Muscle layer of duodenum (tissue), 2 donors: ENCODE measurements at regions not wholly inside any gene's neighbourhood (a gene's known extent, or its start where the extent isn't known, plus 50 kb on each side); places are given as distances from the start of the nearest gene placed in this dataset.
"Not testable (repeated sequence)": the region's sequence is repeated elsewhere in the genome, so short reads cannot be mapped to it uniquely, and the experiment has no call there.

Source experiments
- H3K27ac ChIP-seq: one replicate; pipeline ENCODE4 v1.7.0; 2013; ENCODE audit warnings: mild to moderate bottlenecking, low read length
- H3K27me3 ChIP-seq: one replicate; pipeline ENCODE4 v1.7.0; 2013; ENCODE audit warnings: low read depth, mild to moderate bottlenecking, control low read depth, low read length
- H3K36me3 ChIP-seq, 2 donors: one replicate each; pipeline ENCODE4 v1.7.0; 2013; ENCODE audit warnings: low read length in 2 of 2, control low read depth in 1 of 2, mild to moderate bottlenecking in 1 of 2; ENCODE audit not compliant: insufficient read depth in 2 of 2, control insufficient read depth in 1 of 2
- H3K4me1 ChIP-seq, 2 donors: one replicate each; pipeline ENCODE4 v1.7.0; 2013; ENCODE audit warnings: low read length in 2 of 2, mild to moderate bottlenecking in 2 of 2, control low read depth in 1 of 2, moderate library complexity in 1 of 2; ENCODE audit not compliant: insufficient read depth in 2 of 2, control insufficient read depth in 1 of 2
- H3K4me3 ChIP-seq, 2 donors: one replicate each; pipeline ENCODE4 v1.7.0; 2013; ENCODE audit warnings: low read length in 2 of 2, low read depth in 1 of 2, mild to moderate bottlenecking in 1 of 2
- H3K9me3 ChIP-seq, 2 donors: one replicate each; pipeline ENCODE4 v1.7.0; 2013; ENCODE audit warnings: low read length in 2 of 2, control low read depth in 1 of 2, mild to moderate bottlenecking in 1 of 2; ENCODE audit not compliant: control insufficient read depth in 1 of 2
- donor health status: healthy.

DNA sequence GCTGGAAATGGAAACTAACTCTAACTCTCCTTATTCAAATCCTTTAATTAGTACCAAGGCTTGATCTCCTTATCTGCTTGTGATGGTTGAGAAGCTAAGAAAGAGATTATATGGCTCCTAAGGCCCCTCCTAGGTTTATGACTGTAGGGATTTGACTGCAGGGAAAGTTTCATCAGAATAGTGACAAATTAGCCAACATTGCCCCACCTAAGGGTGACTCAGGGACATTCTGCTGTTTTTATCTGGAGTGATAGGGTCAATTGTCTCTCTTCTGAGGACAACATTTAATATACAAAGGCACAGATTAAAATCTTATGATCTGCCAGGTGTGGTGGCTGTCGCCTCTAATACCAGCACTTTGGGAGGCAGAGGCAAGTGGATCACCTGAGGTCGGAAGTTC lies 138.1 kb upstream of the MARCKS start:
- Histone ChIP-seq H3K27me3 (no peaks in the 10 kb centered on the region), H3K36me3 (no peaks in the 10 kb centered on the region), H3K27ac (no peak overlapping the region), H3K4me1 (peaks cover 0 to 4% of the 10 kb centered on the region in 2 donors), H3K9me3 (no peaks in the 10 kb centered on the region), H3K4me3 (no peak overlapping the region)

DNA sequence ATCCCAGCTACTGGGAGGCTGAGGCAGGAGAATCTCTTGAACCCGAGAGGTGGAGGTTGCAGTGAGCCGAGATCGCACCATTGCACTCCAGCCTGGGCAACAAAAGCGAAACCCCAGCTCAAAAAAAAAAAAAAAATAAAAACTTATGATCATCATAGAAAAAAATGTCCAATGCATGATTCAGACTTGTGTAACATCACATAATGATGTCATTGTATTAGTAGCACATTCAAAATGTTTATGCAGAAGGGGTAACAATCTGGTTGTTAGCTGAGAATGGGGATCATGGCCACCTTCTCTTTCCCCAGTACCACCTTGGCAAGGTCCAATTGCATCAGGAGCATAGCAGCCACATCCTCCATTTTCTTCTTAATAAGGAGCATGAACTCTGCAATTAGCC lies 137.6 kb upstream of the MARCKS start:
- Histone ChIP-seq H3K27ac (no peak overlapping the region), H3K4me3 (no peak overlapping the region), H3K4me1 (peaks cover 0 to 4% of the 10 kb centered on the region in 2 donors), H3K9me3 (no peaks in the 10 kb centered on the region), H3K27me3 (no peaks in the 10 kb centered on the region), H3K36me3 (no peaks in the 10 kb centered on the region)

DNA sequence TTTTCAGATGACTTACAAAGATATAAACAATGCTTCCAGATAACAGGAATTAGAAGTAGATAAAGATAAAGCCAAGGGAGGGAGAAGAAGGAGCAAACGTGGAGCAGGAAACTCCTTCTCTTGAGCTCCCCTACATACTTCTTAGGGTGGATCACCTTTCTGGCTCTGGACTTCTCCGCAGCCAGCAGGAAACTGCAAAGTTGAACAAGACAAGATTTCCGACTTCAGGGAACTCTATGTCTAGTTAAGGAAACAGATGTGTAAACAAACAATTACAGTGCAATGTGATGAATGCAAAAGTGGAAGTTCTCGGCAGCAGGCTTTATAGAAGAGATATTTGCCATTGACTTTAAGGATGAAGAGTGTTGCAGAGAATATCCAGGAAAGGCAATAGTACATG lies 134.0 kb upstream of the MARCKS start:
- H3K9me3 ChIP-seq = no peaks in the 10 kb centered on the region
- no peak overlapping the region for H3K27ac ChIP-seq
- no peak overlapping the region for H3K4me3 ChIP-seq
- peaks cover 0 to 4% of the 10 kb centered on the region in 2 donors for H3K4me1 ChIP-seq
- H3K27me3 ChIP-seq = no peaks in the 10 kb centered on the region
- H3K36me3 ChIP-seq = no peaks in the 10 kb centered on the region

DNA sequence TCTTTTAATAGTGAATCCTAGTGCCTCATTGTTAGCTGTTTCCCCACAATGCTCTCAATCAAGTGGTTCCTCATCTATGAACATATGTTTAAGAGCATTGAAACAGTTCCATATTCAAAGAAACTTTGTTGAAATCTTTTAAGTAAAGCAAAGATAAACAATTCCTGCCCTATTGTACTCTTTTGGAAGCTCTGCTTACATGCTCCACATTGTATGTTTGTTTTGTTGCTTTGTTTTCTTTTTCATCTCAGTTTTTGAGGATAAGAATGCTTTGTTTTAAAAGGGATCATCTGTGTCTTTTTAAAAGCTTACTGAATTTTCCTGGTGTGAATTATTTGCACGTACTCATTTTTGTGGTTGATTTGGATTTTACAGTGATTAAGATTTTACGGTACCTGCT lies 132.2 kb upstream of the MARCKS start:
- H3K27me3 ChIP-seq, H3K4me3 ChIP-seq, H3K9me3 ChIP-seq, H3K36me3 ChIP-seq, H3K27ac ChIP-seq, H3K4me1 ChIP-seq: not testable (repeated sequence)

DNA sequence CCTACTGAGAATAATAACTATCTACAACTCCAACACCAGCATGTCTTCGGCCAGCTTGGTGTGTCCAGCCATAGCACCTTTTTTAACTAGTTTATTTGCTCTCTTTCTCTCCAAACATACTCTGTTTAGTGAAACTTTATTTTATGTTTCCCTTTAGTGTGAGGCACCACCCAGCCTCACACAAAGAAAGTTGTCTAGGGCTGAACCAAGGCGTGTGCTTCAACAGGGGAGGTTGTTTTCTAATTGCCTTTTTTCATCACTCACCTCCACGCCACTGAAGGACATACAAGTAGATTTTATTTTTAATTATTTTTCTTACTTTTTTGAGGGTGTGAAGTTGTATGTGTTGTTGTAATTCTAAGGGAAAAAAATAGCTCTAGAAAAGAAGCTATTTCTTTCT lies 125.6 kb upstream of the MARCKS start:
- Histone ChIP-seq H3K36me3 (no peaks in the 10 kb centered on the region), H3K27me3 (no peaks in the 10 kb centered on the region), H3K9me3 (no peaks in the 10 kb centered on the region), H3K4me3 (no peak overlapping the region), H3K4me1 (peaks cover 0 to 10% of the 10 kb centered on the region in 2 donors), H3K27ac (no peak overlapping the region)

DNA sequence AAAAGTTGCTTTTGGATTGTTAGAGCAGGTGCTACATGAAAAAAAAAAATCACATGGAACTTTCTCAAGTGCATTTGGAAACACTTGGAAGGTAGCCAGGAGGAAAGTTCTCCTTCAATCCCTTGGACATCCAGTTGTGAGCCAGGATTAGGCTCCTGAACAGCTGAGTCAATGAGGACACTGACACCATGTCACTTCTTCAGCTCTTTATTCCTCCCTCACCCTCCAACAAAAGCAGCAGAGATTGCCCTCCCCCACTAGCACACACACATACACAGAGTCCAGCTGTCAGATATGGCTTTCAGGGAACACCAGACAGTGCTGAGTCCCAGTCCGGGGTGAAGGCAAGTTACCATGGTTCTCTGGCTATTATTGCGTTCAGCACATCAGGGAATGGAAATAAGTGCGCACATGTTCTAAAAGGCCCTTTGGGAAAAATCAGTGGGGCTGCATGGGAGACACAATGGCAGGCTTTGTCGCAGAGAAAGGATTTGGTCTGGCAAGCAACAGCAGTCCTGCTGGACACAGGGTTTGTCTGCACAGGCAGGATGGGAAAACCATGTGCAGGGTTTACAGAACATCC lies 124.7 kb upstream of the MARCKS start:
- Histone ChIP-seq H3K4me1 (peaks cover 0 to 10% of the 10 kb centered on the region in 2 donors), H3K36me3 (no peaks in the 10 kb centered on the region), H3K4me3 (no peak overlapping the region), H3K27me3 (no peaks in the 10 kb centered on the region), H3K27ac (no peak overlapping the region), H3K9me3 (no peaks in the 10 kb centered on the region)

DNA sequence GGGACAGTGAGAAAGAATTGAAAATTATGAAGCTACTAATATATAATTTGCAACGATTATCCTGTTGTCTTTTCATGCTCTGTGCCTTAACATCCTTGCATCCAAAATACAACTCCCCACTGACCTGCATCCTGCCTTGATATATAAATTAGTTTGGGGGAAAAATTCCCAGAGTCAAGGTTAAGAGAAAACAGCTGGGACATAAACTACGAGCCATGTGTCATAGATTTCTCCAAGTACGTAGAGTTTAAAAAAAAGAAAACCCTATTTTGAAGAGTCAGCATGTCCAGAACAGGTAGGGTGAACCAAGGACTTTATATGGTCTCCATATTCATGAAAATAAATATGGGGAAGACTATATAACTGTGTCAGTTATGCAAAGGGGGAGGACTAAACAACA lies 123.8 kb upstream of the MARCKS start:
- H3K36me3 ChIP-seq = no peaks in the 10 kb centered on the region
- no peak overlapping the region for H3K27ac ChIP-seq
- no peak overlapping the region for H3K4me3 ChIP-seq
- H3K4me1 ChIP-seq = peaks cover 0 to 10% of the 10 kb centered on the region in 2 donors
- H3K27me3 ChIP-seq = no peaks in the 10 kb centered on the region
- no peaks in the 10 kb centered on the region for H3K9me3 ChIP-seq

DNA sequence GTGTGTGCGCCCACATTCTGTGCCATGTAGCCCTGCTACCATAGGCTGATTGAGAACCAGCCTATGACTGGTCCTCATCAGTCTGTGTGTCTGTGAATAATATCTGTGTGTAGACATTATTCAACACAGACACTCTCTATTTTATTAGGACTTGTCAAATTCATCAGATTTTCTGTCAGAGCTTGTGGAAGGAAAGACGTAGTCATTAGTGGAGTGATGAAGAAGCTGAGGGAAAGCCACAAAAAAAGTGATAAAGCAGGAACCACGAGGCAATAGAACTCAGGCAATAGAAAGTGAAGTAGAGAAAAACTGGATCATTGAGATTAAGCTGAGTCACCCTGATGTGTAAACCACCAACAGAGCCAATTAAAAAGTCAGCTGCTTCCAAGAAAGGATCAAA lies 122.2 kb upstream of the MARCKS start:
- Histone ChIP-seq H3K4me3 (no peak overlapping the region), H3K4me1 (peaks cover 0 to 10% of the 10 kb centered on the region in 2 donors), H3K9me3 (no peaks in the 10 kb centered on the region), H3K36me3 (no peaks in the 10 kb centered on the region), H3K27me3 (no peaks in the 10 kb centered on the region), H3K27ac (no peak overlapping the region)

DNA sequence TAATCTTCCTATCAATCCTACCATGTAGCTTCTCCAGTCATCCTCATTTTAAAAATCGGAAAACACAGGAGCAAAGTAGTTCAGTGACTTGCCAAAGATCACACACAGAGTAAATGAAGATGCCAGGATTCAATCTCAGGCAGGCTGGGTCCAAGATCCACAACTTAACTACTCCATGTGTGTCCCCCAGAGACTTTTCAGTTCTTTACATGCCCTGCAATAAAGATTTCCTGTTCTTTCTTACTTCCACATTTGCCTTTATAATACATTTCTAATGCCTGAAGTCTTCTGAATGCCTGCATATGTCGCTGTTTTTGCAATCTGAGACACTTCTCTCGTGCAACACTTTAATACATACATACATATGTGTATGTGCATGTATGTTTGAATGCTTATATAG lies 121.7 kb upstream of the MARCKS start:
- H3K27ac ChIP-seq = no peak overlapping the region
- H3K27me3 ChIP-seq = no peaks in the 10 kb centered on the region
- H3K4me3 ChIP-seq = no peak overlapping the region
- H3K36me3 ChIP-seq = no peaks in the 10 kb centered on the region
- H3K9me3 ChIP-seq = no peaks in the 10 kb centered on the region
- H3K4me1 ChIP-seq = peaks cover 0 to 10% of the 10 kb centered on the region in 2 donors

DNA sequence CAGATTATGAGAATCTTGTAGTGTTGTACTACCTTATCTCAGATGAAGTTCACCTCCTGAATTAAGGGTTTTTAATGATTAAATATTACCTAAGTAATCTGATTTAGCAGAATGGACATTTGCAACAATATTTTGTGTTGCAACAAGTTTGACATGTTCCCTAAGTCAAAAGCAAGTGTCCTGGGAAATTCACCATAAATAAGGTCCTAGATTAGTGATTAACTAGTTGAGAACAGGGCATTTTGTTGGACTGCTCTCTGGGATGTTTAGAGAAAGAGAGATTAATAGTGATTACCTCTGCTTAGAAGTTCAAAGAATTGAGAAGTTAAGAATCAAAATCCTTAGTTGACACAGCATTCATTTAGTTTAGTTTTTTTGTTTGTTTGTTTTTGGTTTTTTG lies 120.2 kb upstream of the MARCKS start:
- Histone ChIP-seq H3K4me3 (no peak overlapping the region), H3K4me1 (peaks cover 0 to 8% of the 10 kb centered on the region in 2 donors), H3K27me3 (no peaks in the 10 kb centered on the region), H3K36me3 (no peaks in the 10 kb centered on the region), H3K27ac (no peak overlapping the region), H3K9me3 (no peaks in the 10 kb centered on the region)

DNA sequence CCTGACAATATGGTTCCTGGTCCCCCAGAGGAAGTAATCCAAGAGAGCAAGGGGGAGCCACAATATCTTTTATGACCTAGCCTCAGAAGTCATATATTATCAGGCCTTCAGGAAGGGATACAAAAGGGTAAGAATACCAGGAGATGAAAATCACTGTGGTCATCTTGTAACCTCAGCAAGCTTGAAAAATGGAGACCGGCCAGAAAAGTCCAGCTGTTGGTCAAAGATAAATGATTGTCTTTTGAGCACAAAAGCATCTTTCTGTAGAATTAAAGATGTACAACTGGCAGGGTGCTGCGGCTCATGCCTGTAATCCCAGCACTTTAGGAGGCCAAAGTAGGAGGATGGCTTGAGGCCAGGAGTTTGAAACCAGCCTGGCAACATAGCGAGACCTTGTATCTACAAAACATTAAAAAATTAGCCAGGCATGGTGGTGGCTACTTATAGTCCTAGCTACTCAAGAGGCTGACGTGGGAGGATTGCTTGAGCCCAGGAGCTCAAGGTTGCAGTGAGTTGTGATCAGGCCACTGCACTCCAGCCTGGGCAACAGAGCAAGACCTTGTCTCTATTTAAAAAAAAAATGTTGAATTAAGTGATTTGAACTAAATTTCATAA lies 118.0 kb upstream of the MARCKS start:
- Histone ChIP-seq H3K27ac (no peak overlapping the region), H3K4me3 (no peak overlapping the region), H3K27me3 (no peaks in the 10 kb centered on the region), H3K36me3 (no peaks in the 10 kb centered on the region), H3K4me1 (peaks cover 0 to 4% of the 10 kb centered on the region in 2 donors), H3K9me3 (no peaks in the 10 kb centered on the region)

DNA sequence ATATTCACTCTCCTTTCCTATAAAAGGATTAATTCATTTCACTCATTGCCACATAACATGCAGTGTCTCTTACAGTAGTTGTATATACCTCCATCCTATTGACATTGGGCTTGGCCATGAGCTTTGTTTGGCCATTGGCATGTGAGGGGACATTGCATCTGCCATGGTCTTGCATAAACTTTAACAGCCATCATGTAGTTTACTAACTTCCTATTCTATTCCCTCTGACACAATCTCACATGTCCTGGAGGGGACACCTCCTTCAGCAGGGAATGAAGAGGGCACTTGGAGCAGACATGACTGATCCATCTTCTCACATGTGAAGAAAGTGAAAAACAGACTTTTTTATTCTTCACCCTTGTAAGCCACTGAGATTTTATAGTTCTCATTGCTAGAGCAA lies 115.5 kb upstream of the MARCKS start:
- Histone ChIP-seq H3K27ac (no peak overlapping the region), H3K4me3 (no peak overlapping the region), H3K36me3 (no peaks in the 10 kb centered on the region), H3K9me3 (no peaks in the 10 kb centered on the region), H3K4me1 (peaks cover 0 to 5% of the 10 kb centered on the region in 2 donors), H3K27me3 (no peaks in the 10 kb centered on the region)
